C4-2B (cell line): ENCODE measurements at regions not wholly inside any gene's neighbourhood (a gene's known extent, or its start where the extent isn't known, plus 50 kb on each side); places are given as distances from the start of the nearest gene placed in this dataset.
"Not testable (repeated sequence)": the region's sequence is repeated elsewhere in the genome, so short reads cannot be mapped to it uniquely, and the experiment has no call there.

Experiments used
- H3K27ac ChIP-seq: fragments of 450-650 bp; 2 replicates; pipeline ENCODE4 v1.5.1; 2017
- CTCF ChIP-seq: fragments of 450-650 bp; conservative IDR thresholded peaks from 2 replicates; pipeline ENCODE4 v1.5.1; 2017; ENCODE audit warnings: mild to moderate bottlenecking
- ZFX ChIP-seq: fragments of 450-650 bp; IDR thresholded peaks from 2 replicates; pipeline ENCODE4 v1.6.1; 2017

- H3K27ac ChIP-seq = no peak overlapping the region
- TF ChIP-seq CTCF (no peak), ZFX (no peak)
These were observed 85.6 kb downstream of the OLFM1 start for GRCh38 chr9:135173066-135173465.

GRCh38 chr9:135174248-135174647 lies 86.8 kb downstream of the OLFM1 start:
- TF ChIP-seq ZFX (no peak), CTCF (no peak)
- H3K27ac ChIP-seq = no peak overlapping the region

GRCh38 chr9:135174981-135175380 lies 87.5 kb downstream of the OLFM1 start:
- TF ChIP-seq ZFX (no peak), CTCF (no peak)

GRCh38 chr9:135176284-135176683 lies 88.8 kb downstream of the OLFM1 start:
- TF ChIP-seq ZFX = no peak
- TF ChIP-seq CTCF = no peak

More at GRCh38 chr9:135174981-135175380, 87.5 kb downstream of the OLFM1 start:
- H3K27ac ChIP-seq = no peak overlapping the region

GRCh38 chr9:135177562-135177961 lies 90.1 kb downstream of the OLFM1 start:
- not testable (repeated sequence) for H3K27ac ChIP-seq

More at GRCh38 chr9:135176284-135176683, 88.8 kb downstream of the OLFM1 start:
- no peak overlapping the region for H3K27ac ChIP-seq

GRCh38 chr9:135178498-135178897 lies 91.0 kb downstream of the OLFM1 start:
- TF ChIP-seq ZFX (no peak), CTCF (no peak)
- no peak overlapping the region for H3K27ac ChIP-seq

- TF ChIP-seq CTCF = no peak
- no peak for TF ChIP-seq ZFX
- H3K27ac ChIP-seq = no peak overlapping the region
These were observed 91.6 kb downstream of the OLFM1 start for GRCh38 chr9:135179041-135179440.

- H3K27ac ChIP-seq = no peak overlapping the region
- TF ChIP-seq CTCF = no peak
- no peak for TF ChIP-seq ZFX
These were observed 92.5 kb downstream of the OLFM1 start for GRCh38 chr9:135179976-135180375.
